ENCODE measurements at regions not wholly inside any gene's neighbourhood (a gene's known extent, or its start where the extent isn't known, plus 50 kb on each side); places are given as distances from the start of the nearest gene placed in this dataset.

DNA sequence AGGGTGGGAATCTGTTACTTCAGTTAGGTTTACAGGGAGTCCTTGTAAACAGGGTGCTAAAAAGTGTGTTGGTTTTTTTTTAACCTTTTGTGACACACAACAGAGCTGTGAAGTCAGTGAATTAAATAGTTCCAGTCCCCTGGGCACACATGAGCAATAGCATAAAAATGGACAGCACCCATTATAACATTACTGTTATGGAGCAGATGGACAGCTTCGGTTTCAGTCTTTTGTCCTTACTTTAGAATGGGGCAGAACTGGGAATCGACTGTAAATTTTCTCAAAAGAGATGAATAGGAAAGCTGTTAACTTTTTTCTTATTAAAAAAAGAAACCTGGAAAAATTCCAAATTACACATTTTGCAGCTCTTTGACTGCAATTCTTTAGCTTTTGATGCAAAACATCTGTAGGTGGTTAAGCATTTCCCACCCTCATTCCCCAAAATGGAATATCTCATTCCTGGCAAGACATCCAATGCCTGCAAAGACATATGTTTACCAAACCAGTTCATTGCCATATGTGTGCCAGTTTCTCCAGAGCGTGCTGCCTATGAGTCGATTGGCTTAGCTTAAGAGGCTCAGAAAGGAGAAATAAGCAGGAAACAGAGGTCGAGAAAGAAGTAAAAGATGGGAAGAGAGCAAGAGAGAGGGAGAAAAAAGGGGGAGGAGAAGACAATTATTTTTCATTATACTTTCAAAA lies 212.3 kb upstream of the TMEM161B start:
- TF ChIP-seq, protein P1, sequence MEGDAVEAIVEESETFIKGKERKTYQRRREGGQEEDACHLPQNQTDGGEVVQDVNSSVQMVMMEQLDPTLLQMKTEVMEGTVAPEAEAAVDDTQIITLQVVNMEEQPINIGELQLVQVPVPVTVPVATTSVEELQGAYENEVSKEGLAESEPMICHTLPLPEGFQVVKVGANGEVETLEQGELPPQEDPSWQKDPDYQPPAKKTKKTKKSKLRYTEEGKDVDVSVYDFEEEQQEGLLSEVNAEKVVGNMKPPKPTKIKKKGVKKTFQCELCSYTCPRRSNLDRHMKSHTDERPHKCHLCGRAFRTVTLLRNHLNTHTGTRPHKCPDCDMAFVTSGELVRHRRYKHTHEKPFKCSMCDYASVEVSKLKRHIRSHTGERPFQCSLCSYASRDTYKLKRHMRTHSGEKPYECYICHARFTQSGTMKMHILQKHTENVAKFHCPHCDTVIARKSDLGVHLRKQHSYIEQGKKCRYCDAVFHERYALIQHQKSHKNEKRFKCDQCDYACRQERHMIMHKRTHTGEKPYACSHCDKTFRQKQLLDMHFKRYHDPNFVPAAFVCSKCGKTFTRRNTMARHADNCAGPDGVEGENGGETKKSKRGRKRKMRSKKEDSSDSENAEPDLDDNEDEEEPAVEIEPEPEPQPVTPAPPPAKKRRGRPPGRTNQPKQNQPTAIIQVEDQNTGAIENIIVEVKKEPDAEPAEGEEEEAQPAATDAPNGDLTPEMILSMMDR (conservative IDR thresholded peaks at IDR 0.05; ENCODE audit: low read depth, low read length): no peak
- no peak for DNase-seq (ENCODE audit: low read depth)
- H3K4me3 ChIP-seq (ENCODE audit: low read length): no peak overlapping the region

DNA sequence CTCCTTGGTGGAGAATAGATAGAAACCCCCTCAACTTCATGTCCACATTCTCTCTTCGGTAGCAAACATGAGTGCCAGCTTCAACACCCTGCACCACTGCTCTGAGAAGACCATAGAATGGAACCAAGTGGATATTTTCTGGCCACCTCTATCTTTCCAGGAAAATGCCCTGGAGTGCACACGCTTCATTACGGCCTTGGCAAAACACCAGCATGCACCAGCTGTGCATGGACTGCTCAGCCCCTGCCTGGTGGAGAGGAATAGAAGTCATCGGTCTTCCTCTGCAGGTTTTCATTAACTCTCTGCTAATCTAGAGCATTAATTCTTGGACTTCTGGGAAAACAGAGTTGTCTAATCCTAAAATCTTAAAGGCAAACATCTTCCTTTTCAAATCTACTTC lies 211.6 kb upstream of the TMEM161B start:
- H3K4me3 ChIP-seq (ENCODE audit: low read length): no peak overlapping the region
- no peak for DNase-seq (ENCODE audit: low read depth)
- TF ChIP-seq, protein P1 (conservative IDR thresholded peaks at IDR 0.05; ENCODE audit: low read depth, low read length): no peak

DNA sequence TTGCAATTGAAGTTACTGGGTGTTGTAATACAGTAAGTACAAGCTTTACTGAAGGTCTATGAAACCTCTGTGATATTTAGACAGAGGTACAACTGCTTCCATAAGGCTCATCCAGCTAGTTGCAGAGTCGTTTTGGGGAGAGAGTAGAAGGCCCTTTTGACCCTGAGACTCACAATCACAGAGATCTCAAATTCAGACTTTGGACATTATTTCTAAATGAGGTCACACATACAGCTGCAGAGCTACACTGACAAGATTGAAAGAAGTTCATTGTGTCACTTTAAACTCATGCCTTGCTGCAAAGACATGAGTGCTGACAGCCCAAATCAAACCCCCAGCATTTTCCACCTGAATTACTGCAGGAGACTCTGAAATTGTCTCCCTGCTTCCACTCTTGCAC lies 205.9 kb upstream of the TMEM161B start:
- DNase-seq (ENCODE audit: low read depth): no peak
- no peak overlapping the region for H3K4me3 ChIP-seq (ENCODE audit: low read length)
- TF ChIP-seq, protein P1 (conservative IDR thresholded peaks at IDR 0.05; ENCODE audit: low read depth, low read length): no peak

DNA sequence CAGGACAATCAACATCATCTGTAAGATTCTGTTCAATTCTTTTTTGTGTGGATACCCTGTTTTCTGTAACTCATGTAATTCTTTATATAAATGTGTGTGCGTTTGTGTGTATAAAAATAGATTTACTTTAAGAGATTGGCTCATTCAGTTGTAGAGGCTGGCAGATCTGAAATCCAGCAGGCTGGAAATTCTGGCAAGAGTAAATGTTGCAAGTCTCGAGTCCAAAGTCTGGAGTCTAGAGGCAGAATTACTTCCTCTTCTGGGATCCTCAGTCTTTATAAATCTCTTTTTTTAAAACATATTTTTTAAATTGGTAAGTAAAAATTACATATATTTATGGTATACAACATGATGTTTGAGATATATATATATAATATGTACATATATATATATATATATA lies 202.1 kb upstream of the TMEM161B start:
- TF ChIP-seq, protein P1 (conservative IDR thresholded peaks at IDR 0.05; ENCODE audit: low read depth, low read length): no peak
- H3K4me3 ChIP-seq (ENCODE audit: low read length): no peak overlapping the region
- DNase-seq (ENCODE audit: low read depth): no peak

DNA sequence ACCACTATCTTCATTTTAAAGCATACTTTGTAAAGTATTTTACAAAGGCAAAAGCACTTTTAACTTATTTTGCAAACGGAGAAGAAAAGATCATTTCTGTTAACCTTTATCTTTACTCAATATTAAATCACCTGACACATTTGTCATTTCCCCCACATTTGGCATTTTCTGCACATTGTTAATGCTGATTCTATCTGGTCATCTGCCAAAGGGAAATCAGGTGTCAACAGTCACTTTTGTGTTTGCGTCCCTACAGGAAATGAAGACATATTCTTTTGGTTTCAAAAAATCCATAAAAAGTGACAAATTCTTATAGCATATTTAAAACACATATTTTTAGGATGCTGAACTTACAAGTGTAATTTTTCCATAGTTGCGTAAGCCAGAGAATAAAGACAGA lies 191.3 kb upstream of the TMEM161B start:
- no peak overlapping the region for H3K4me3 ChIP-seq (ENCODE audit: low read length)
- TF ChIP-seq, protein P1 (conservative IDR thresholded peaks at IDR 0.05; ENCODE audit: low read depth, low read length): no peak
- no peak for DNase-seq (ENCODE audit: low read depth)

DNA sequence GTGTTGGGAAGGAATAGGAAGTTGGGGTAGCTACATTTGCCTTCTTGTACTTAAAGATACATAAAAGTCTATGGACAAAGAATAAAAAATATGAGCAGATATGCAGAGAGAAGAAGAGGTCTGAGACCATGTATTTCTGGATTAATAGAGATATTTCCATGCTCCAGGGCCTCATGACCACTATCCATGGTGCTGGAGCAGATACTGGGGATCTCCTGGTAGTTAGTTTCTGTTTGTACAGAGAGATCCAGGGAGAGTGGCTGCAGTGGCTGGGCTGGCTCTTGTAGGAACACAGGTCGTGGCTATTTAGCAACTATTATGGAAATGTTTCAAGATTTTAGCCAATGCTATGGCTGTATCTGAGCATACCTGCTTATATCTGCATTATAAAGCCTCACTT lies 184.2 kb upstream of the TMEM161B start:
- TF ChIP-seq, protein P1 (conservative IDR thresholded peaks at IDR 0.05; ENCODE audit: low read depth, low read length): no peak
- no peak overlapping the region for H3K4me3 ChIP-seq (ENCODE audit: low read length)
- DNase-seq (ENCODE audit: low read depth): no peak

DNA sequence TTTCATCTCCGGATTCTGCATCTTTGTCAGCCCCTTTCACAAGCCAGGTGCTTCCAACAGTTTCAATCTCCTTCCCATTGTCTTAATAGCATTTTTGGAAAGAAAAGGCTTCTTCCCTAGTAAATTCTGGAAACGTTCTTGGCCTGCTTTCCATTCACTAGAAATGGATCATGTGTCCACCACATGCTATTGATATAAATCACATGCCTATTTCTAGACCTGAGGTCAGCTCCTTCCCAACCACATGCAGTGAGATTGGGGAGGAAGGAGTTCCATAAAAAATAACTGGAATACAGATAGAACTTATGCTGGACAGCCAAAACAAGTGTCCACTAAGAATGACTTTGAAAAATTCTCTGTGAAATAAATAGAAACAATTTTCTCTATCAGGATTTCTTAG lies 181.6 kb upstream of the TMEM161B start:
- no peak for DNase-seq (ENCODE audit: low read depth)
- TF ChIP-seq, protein P1 (conservative IDR thresholded peaks at IDR 0.05; ENCODE audit: low read depth, low read length): no peak
- H3K4me3 ChIP-seq (ENCODE audit: low read length): no peak overlapping the region

Measured in retinal pigment epithelial cell (primary cell).